Right lobe of liver (tissue), 6 donors: ENCODE measurements at regions not wholly inside any gene's neighbourhood (a gene's known extent, or its start where the extent isn't known, plus 50 kb on each side); places are given as distances from the start of the nearest gene placed in this dataset.

Experiments
- ATAC-seq, 4 donors: fragments of 200-7000 bp; cut with Tn5 transposase; one replicate each; pipeline ENCODE4 v1.9.1; 2020; ENCODE audit warnings: mild to moderate bottlenecking in 4 of 4, moderate library complexity in 4 of 4
- DNase-seq, 3 donors: peaks; one replicate each; pipeline ENCODE4 v3.0.0-alpha.2; 2020
- H3K27ac ChIP-seq, 3 donors: fragments of 200-600 bp; one replicate each; pipeline ENCODE4 v1.8.0; 2022
- H3K27me3 ChIP-seq, 2 donors: fragments of 200-600 bp; one replicate each; pipeline ENCODE4 v1.8.0; 2022
- H3K36me3 ChIP-seq, 4 donors: fragments of 200-600 bp; sonication (generic) in 1 of 4; one replicate each; pipeline versions ENCODE4 v1.5.1 to v1.8.0; 2017 to 2022; ENCODE audit warnings: control low read depth in 1 of 4
- H3K4me1 ChIP-seq, 4 donors: fragments of 200-600 bp; sonication (generic) in 1 of 4; one replicate each; pipeline versions ENCODE4 v1.5.1 to v1.8.0; 2017 to 2022; ENCODE audit warnings: control low read depth in 1 of 4
- H3K4me3 ChIP-seq, 3 donors: fragments of 200-600 bp; one replicate each; pipeline ENCODE4 v1.8.0; 2022
- H3K9me3 ChIP-seq, 4 donors: fragments of 200-600 bp; sonication (generic) in 1 of 4; one replicate each; pipeline versions ENCODE4 v1.5.1 to v1.8.0; 2017 to 2022; ENCODE audit warnings: control low read depth in 1 of 4
- CTCF ChIP-seq, 4 donors: fragments of 200-600 bp in 3 of 4; fragments of 450-650 bp in 1 of 4; IDR thresholded peaks; one replicate each; pipeline versions ENCODE4 v1.5.1 to v1.8.0; 2016 to 2022; ENCODE audit warnings: antibody characterized with exemption in 4 of 4, mild to moderate bottlenecking in 2 of 4
- POLR2A ChIP-seq: fragments of 450-650 bp; IDR thresholded peaks from one replicate; pipeline ENCODE4 v1.6.1; 2017; ENCODE audit warnings: antibody characterized with exemption, mild to moderate bottlenecking
- WGBS: methylation state at CpG from one replicate; pipeline ENCODE4 v1.1.6; 2018; ENCODE audit warnings: low coverage, low lambda C conversion rate; ENCODE audit not compliant: insufficient coverage; ENCODE audit errors: missing lambda C conversion rate; 5-methylcytosine and 5-hydroxymethylcytosine counted together
- intact Hi-C, 2 donors: fragments of 100-400 bp; cut with DNase I; formaldehyde crosslinking; loops; one replicate each; pipeline versions ENCODE4 v1.11.2 to v1.14.1; 2022
- donor health status: DM: no; HTN: yes; CAD: no.
- donor health status: DM: no; HTN: no; CAD: no.
- donor health status: DM: no; HTN: no; CAD: no.
- donor health status: DM: no; HTN: yes; CAD: no.
- donor health status: DM: no; HTN: yes; CAD: no.

- no peak overlapping the region for H3K4me3 ChIP-seq
- H3K27me3 ChIP-seq, result no peaks in the 10 kb centered on the region
- DNase-seq (no peak), ATAC-seq (no peak)
- WGBS, result 54% methylated on average over 3 of the region's 4 CpGs
- no peaks in the 10 kb centered on the region for H3K36me3 ChIP-seq
- TF ChIP-seq CTCF (IDR thresholded peaks at IDR 0.05), result no peak
- TF ChIP-seq POLR2A, result no peak
- intact Hi-C loops, result no loop called here
- H3K27ac ChIP-seq, result no peak overlapping the region
- no peaks in the 10 kb centered on the region for H3K9me3 ChIP-seq
- H3K4me1 ChIP-seq, result no peaks in the 10 kb centered on the region
These were observed 159.4 kb downstream of the CEMIP2 start for GRCh38 chr9:71608825-71609447.

GRCh38 chr9:71608021-71608420 lies 160.3 kb downstream of the CEMIP2 start:
- Histone ChIP-seq H3K4me3 (no peak overlapping the region), H3K4me1 (no peaks in the 10 kb centered on the region), H3K36me3 (no peaks in the 10 kb centered on the region), H3K9me3 (no peaks in the 10 kb centered on the region), H3K27ac (no peak overlapping the region), H3K27me3 (no peaks in the 10 kb centered on the region)
- DNase-seq, result no peak
- no peak for TF ChIP-seq CTCF (IDR thresholded peaks at IDR 0.05)
- TF ChIP-seq POLR2A, result no peak
- no peak for ATAC-seq
- WGBS, result 96% methylated on average over 4 of the region's 4 CpGs
- intact Hi-C loops, result no loop called here

- Histone ChIP-seq H3K4me3 (no peak overlapping the region), H3K9me3 (no peaks in the 10 kb centered on the region), H3K36me3 (no peaks in the 10 kb centered on the region), H3K4me1 (no peaks in the 10 kb centered on the region), H3K27me3 (no peaks in the 10 kb centered on the region), H3K27ac (no peak overlapping the region)
- 53% methylated on average over 5 of the region's 5 CpGs for WGBS
- peak in 3 of 4 donors; percentile 23 to 71 (median 32) for ATAC-seq
- no peak for DNase-seq
- intact Hi-C loops, result no loop called here
- no peak for TF ChIP-seq CTCF (IDR thresholded peaks at IDR 0.05)
These were observed 160.8 kb downstream of the CEMIP2 start for GRCh38 chr9:71607461-71607881.

GRCh38 chr9:71604197-71605063 lies 163.9 kb downstream of the CEMIP2 start:
- intact Hi-C loops, result no loop called here
- no peaks in the 10 kb centered on the region for H3K36me3 ChIP-seq
- no peaks in the 10 kb centered on the region for H3K9me3 ChIP-seq
- no peaks in the 10 kb centered on the region for H3K4me1 ChIP-seq
- H3K27ac ChIP-seq, result no peak overlapping the region
- no peak overlapping the region for H3K4me3 ChIP-seq
- peak; percentile 96 to 99 (median 97) for ATAC-seq
- WGBS, result 56% methylated on average over 5 of the region's 5 CpGs
- TF ChIP-seq POLR2A (no peak), CTCF (IDR thresholded peaks at IDR 0.05) (peak; percentile 84 to 90 (median 86))
- peak; percentile 77 to 85 (median 77) for DNase-seq
- no peaks in the 10 kb centered on the region for H3K27me3 ChIP-seq
